AG10803 (cell line): ENCODE measurements at regions not wholly inside any gene's neighbourhood (a gene's known extent, or its start where the extent isn't known, plus 50 kb on each side); places are given as distances from the start of the nearest gene placed in this dataset.

Experiments
- DNase-seq: peaks from one replicate; pipeline ENCODE4 v3.0.0; 2010; ENCODE audit warnings: low read depth
- H3K4me3 ChIP-seq: 2 replicates; pipeline ENCODE4 v1.5.1; 2011; ENCODE audit warnings: mild to moderate bottlenecking, low read length, control low read depth
- CTCF ChIP-seq: conservative IDR thresholded peaks from 2 replicates; pipeline ENCODE4 v1.5.1; 2011; ENCODE audit warnings: mild to moderate bottlenecking, low read length, control low read depth, inconsistent platforms

- no peak overlapping the region for H3K4me3 ChIP-seq
- TF ChIP-seq CTCF: no peak
- no peak for DNase-seq
Measured at GRCh38 chr16:63606778-63607177, 1515.1 kb downstream of the CDH11 start.

- TF ChIP-seq CTCF: no peak
- DNase-seq: no peak
- H3K4me3 ChIP-seq: no peak overlapping the region
Measured at GRCh38 chr16:63602206-63602927, 1519.5 kb downstream of the CDH11 start.

GRCh38 chr16:63596716-63597115 is 1525.1 kb downstream of the CDH11 start:
- H3K4me3 ChIP-seq: no peak overlapping the region
- DNase-seq: no peak
- no peak for TF ChIP-seq CTCF

GRCh38 chr16:63592852-63593251 is 1529.0 kb downstream of the CDH11 start:
- DNase-seq: no peak
- TF ChIP-seq CTCF: no peak
- H3K4me3 ChIP-seq: no peak overlapping the region

- no peak overlapping the region for H3K4me3 ChIP-seq
- no peak for TF ChIP-seq CTCF
- DNase-seq: no peak
Measured at GRCh38 chr16:63581570-63581969, 1540.3 kb downstream of the CDH11 start.

- no peak overlapping the region for H3K4me3 ChIP-seq
- no peak for TF ChIP-seq CTCF
- DNase-seq: no peak
Measured at GRCh38 chr16:63578791-63579190, 1542.6 kb upstream of the CDH8 start.

GRCh38 chr16:63577891-63578290 is 1541.7 kb upstream of the CDH8 start:
- TF ChIP-seq CTCF: no peak
- no peak for DNase-seq
- no peak overlapping the region for H3K4me3 ChIP-seq
